Ureter (tissue), 1 donor: ENCODE measurements at regions not wholly inside any gene's neighbourhood (a gene's known extent, or its start where the extent isn't known, plus 50 kb on each side); places are given as distances from the start of the nearest gene placed in this dataset.

Experiments
- DNase-seq: peaks from one replicate; pipeline ENCODE4 v3.0.0-alpha.2; 2020; ENCODE audit warnings: low spot score
- donor health status: DM: yes; HTN: yes; CAD: no.

GRCh38 chr13:106905380-106906162 is 337.6 kb upstream of the ARGLU1 start:
- no peak for DNase-seq

- DNase-seq, result no peak
Observed at GRCh38 chr13:106899442-106899841, 331.5 kb upstream of the ARGLU1 start.

GRCh38 chr13:106898231-106898630 is 330.3 kb upstream of the ARGLU1 start:
- DNase-seq, result no peak

GRCh38 chr13:106888148-106888547 is 320.2 kb upstream of the ARGLU1 start:
- DNase-seq, result no peak

- DNase-seq, result no peak
Observed at GRCh38 chr13:106887686-106888085, 319.7 kb upstream of the ARGLU1 start.

GRCh38 chr13:106883976-106884375 is 316.0 kb upstream of the ARGLU1 start:
- no peak for DNase-seq

- DNase-seq, result no peak
Observed at GRCh38 chr13:106882246-106882645, 314.3 kb upstream of the ARGLU1 start.

GRCh38 chr13:106879806-106880205 is 311.9 kb upstream of the ARGLU1 start:
- no peak for DNase-seq

- no peak for DNase-seq
Observed at GRCh38 chr13:106874323-106874722, 306.4 kb upstream of the ARGLU1 start.

GRCh38 chr13:106873810-106874209 is 305.9 kb upstream of the ARGLU1 start:
- no peak for DNase-seq

GRCh38 chr13:106867249-106867648 is 299.3 kb upstream of the ARGLU1 start:
- DNase-seq, result no peak

- no peak for DNase-seq
Observed at GRCh38 chr13:106865716-106866440, 297.9 kb upstream of the ARGLU1 start.

- no peak for DNase-seq
Observed at GRCh38 chr13:106859533-106859904, 291.6 kb upstream of the ARGLU1 start.

GRCh38 chr13:106858903-106859532 is 291.1 kb upstream of the ARGLU1 start:
- no peak for DNase-seq

- DNase-seq, result no peak
Observed at GRCh38 chr13:106852436-106852835, 284.5 kb upstream of the ARGLU1 start.

GRCh38 chr13:106850973-106851650 is 283.2 kb upstream of the ARGLU1 start:
- DNase-seq, result no peak

GRCh38 chr13:106846571-106847448 is 278.9 kb upstream of the ARGLU1 start:
- no peak for DNase-seq

GRCh38 chr13:106836186-106836802 is 268.4 kb upstream of the ARGLU1 start:
- DNase-seq, result no peak

GRCh38 chr13:106835477-106835876 is 267.5 kb upstream of the ARGLU1 start:
- DNase-seq, result no peak

- DNase-seq, result no peak
Observed at GRCh38 chr13:106821979-106822378, 254.0 kb upstream of the ARGLU1 start.
